Activated CD4-positive, alpha-beta T cell treated with anti-CD3 and anti-CD28 coated beads for 48 hours (primary cell): ENCODE measurements at regions not wholly inside any gene's neighbourhood (a gene's known extent, or its start where the extent isn't known, plus 50 kb on each side); places are given as distances from the start of the nearest gene placed in this dataset.

Source experiments
- DNase-seq: peaks from one replicate; pipeline ENCODE4 v3.0.0-alpha.2; 2020

GRCh38 chr6:26149240-26149639, 62.0 kb downstream of the HFE start:
- no peak for DNase-seq

- no peak for DNase-seq
These were observed 65.2 kb downstream of the HFE start for GRCh38 chr6:26152226-26153101.

GRCh38 chr6:26155061-26155930, 68.1 kb downstream of the HFE start:
- peak; percentile 37 for DNase-seq

- DNase-seq, result peak; percentile 89
These were observed 69.0 kb downstream of the HFE start for GRCh38 chr6:26156105-26156849.

- DNase-seq, result peak; percentile 89
These were observed 69.6 kb downstream of the HFE start for GRCh38 chr6:26156850-26157250.

GRCh38 chr6:26157251-26158075, 70.2 kb downstream of the HFE start:
- no peak for DNase-seq

GRCh38 chr6:26158076-26158580, 70.9 kb downstream of the HFE start:
- peak; percentile 85 for DNase-seq

GRCh38 chr6:26158581-26159356, 71.5 kb downstream of the HFE start:
- DNase-seq, result peak; percentile 76

- DNase-seq, result no peak
These were observed 72.4 kb downstream of the HFE start for GRCh38 chr6:26159357-26160273.

GRCh38 chr6:26161322-26161721, 74.1 kb downstream of the HFE start:
- no peak for DNase-seq

GRCh38 chr6:26162399-26162798, 75.2 kb downstream of the HFE start:
- DNase-seq, result no peak

GRCh38 chr6:26163427-26164119, 76.3 kb downstream of the HFE start:
- DNase-seq, result no peak

GRCh38 chr6:26164120-26164505, 76.9 kb downstream of the HFE start:
- DNase-seq, result no peak

GRCh38 chr6:26165261-26165790, 78.1 kb downstream of the HFE start:
- DNase-seq, result no peak

GRCh38 chr6:26170181-26170580, 83.0 kb downstream of the HFE start:
- no peak for DNase-seq

- no peak for DNase-seq
These were observed 84.0 kb downstream of the HFE start for GRCh38 chr6:26170951-26171841.

GRCh38 chr6:26172608-26172968, 85.4 kb downstream of the HFE start:
- DNase-seq, result peak; percentile 31

- no peak for DNase-seq
These were observed 86.6 kb downstream of the HFE start for GRCh38 chr6:26173836-26174145.
